Fibroblast of skin of scalp (primary cell): ENCODE measurements at regions not wholly inside any gene's neighbourhood (a gene's known extent, or its start where the extent isn't known, plus 50 kb on each side); places are given as distances from the start of the nearest gene placed in this dataset.
A peak's percentile ranks its signal among the peaks of the same experiment; 100 is the strongest.
"Not testable (repeated sequence)": the region's sequence is repeated elsewhere in the genome, so short reads cannot be mapped to it uniquely, and the experiment has no call there.

Source experiments
- DNase-seq: peaks from one replicate; pipeline ENCODE4 v3.0.0-alpha.2; 2013

- no peak for DNase-seq
Observed at GRCh38 chr4:18691431-18692200, 670.1 kb upstream of the LCORL start.

GRCh38 chr4:18690291-18690955, 668.9 kb upstream of the LCORL start:
- no peak for DNase-seq

GRCh38 chr4:18689308-18690115, 668.0 kb upstream of the LCORL start:
- DNase-seq = peak; percentile 55

- DNase-seq = not testable (repeated sequence)
Observed at GRCh38 chr4:18688351-18688750, 666.8 kb upstream of the LCORL start.

GRCh38 chr4:18686338-18687037, 664.9 kb upstream of the LCORL start:
- no peak for DNase-seq

GRCh38 chr4:18684932-18685331, 663.4 kb upstream of the LCORL start:
- DNase-seq = no peak

- DNase-seq = no peak
Observed at GRCh38 chr4:18676526-18676915, 655.0 kb upstream of the LCORL start.

- DNase-seq = no peak
Observed at GRCh38 chr4:18675586-18676525, 654.3 kb upstream of the LCORL start.

- DNase-seq = no peak
Observed at GRCh38 chr4:18670034-18670433, 648.5 kb upstream of the LCORL start.

- no peak for DNase-seq
Observed at GRCh38 chr4:18669390-18669789, 647.8 kb upstream of the LCORL start.

- no peak for DNase-seq
Observed at GRCh38 chr4:18666322-18666721, 644.8 kb upstream of the LCORL start.

GRCh38 chr4:18664171-18664570, 642.6 kb upstream of the LCORL start:
- no peak for DNase-seq

- DNase-seq = no peak
Observed at GRCh38 chr4:18645351-18645750, 623.8 kb upstream of the LCORL start.

- DNase-seq = no peak
Observed at GRCh38 chr4:18641334-18641733, 619.8 kb upstream of the LCORL start.

GRCh38 chr4:18638031-18638430, 616.5 kb upstream of the LCORL start:
- no peak for DNase-seq

- no peak for DNase-seq
Observed at GRCh38 chr4:18636001-18636585, 614.5 kb upstream of the LCORL start.

- no peak for DNase-seq
Observed at GRCh38 chr4:18635531-18635930, 614.0 kb upstream of the LCORL start.

- no peak for DNase-seq
Observed at GRCh38 chr4:18631586-18631985, 610.0 kb upstream of the LCORL start.

- no peak for DNase-seq
Observed at GRCh38 chr4:18630218-18631110, 608.9 kb upstream of the LCORL start.

GRCh38 chr4:18627447-18628005, 606.0 kb upstream of the LCORL start:
- DNase-seq = no peak
